H1 (cell line): ENCODE measurements at regions not wholly inside any gene's neighbourhood (a gene's known extent, or its start where the extent isn't known, plus 50 kb on each side); places are given as distances from the start of the nearest gene placed in this dataset.

Experiments
- EP300 ChIP-seq, 2 experiments: IDR thresholded peaks; 1 replicate in 1 of 2; 2 replicates in 1 of 2; pipeline ENCODE4 v1.6.1; 2011 to 2012; ENCODE audit warnings: low read depth in 2 of 2, low read length in 2 of 2, mild to moderate bottlenecking in 2 of 2, borderline replicate concordance in 1 of 2, inconsistent platforms in 1 of 2, moderate library complexity in 1 of 2
- EZH2 ChIP-seq: fragments of 200-600 bp; sonication (generic); IDR thresholded peaks from 2 replicates; pipeline ENCODE4 v1.7.1; 2012; ENCODE audit warnings: low read depth, mild to moderate bottlenecking, moderate library complexity, low read length, inconsistent platforms; ENCODE audit not compliant: severe bottlenecking
- POLR2A ChIP-seq, 2 experiments: IDR thresholded peaks; 1 replicate in 1 of 2; 2 replicates in 1 of 2; pipeline ENCODE4 v1.6.1; 2011; ENCODE audit warnings: low read depth in 2 of 2, low read length in 2 of 2, mild to moderate bottlenecking in 2 of 2; ENCODE audit errors: control extremely low read depth in 1 of 2
- POLR2AphosphoS5 ChIP-seq: IDR thresholded peaks from 2 replicates; pipeline ENCODE4 v1.6.1; 2011; ENCODE audit warnings: low read depth, low read length
- POU5F1 ChIP-seq: IDR thresholded peaks from 2 replicates; pipeline ENCODE4 v1.6.1; 2011; ENCODE audit warnings: low read depth, mild to moderate bottlenecking, low read length, moderate library complexity
- RXRA ChIP-seq: IDR thresholded peaks from 2 replicates; pipeline ENCODE4 v1.6.1; 2011; ENCODE audit warnings: low read depth, mild to moderate bottlenecking, low read length, moderate library complexity; ENCODE audit not compliant: insufficient read depth
- TEAD4 ChIP-seq: IDR thresholded peaks from 2 replicates; pipeline ENCODE4 v1.6.1; 2012; ENCODE audit warnings: low read depth, low read length, inconsistent platforms, mixed read lengths
- ZNF274 ChIP-seq: IDR thresholded peaks from 2 replicates; pipeline ENCODE4 v1.7.0; 2012; ENCODE audit warnings: low read length, borderline replicate concordance; ENCODE audit errors: extremely low read depth
- TF ChIP-seq, protein P1 (sequence below), 3 experiments: IDR thresholded peaks; 1 replicate in 2 of 3; 2 replicates in 1 of 3; pipeline versions ENCODE4 v1.5.1 to v1.6.1; 2011; ENCODE audit warnings: low read length in 3 of 3, mild to moderate bottlenecking in 3 of 3, inconsistent platforms in 2 of 3, low read depth in 1 of 3, moderate library complexity in 1 of 3; ENCODE audit not compliant: insufficient read depth in 1 of 3; ENCODE audit errors: control extremely low read depth in 1 of 3

DNA sequence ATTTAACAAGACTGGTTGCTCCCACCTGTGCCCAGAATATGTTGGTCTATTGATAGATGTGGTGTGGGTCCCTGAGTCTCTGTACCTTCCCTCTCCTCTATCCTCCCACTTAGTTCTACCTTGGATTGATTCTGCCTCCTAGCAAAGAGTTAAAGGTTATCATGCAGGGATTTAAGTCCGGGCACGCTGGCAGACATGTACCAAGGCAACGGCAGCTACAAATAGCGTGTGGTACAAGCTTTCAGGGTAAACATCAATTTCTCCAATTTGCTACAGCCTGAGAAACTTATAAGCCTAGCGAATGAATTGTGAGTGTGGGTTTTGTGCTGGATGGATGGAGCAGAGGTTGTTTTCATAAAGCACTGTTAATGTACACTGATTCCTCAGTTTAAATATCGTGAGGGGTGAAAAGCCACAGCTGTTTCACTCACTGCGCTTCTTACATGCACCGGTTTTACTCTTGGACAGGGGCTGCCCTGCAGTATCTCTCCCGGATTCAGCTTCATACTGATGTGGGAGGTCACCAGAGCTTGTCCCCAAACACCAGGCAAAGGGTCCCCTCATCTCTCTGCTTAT is 289.8 kb downstream of the ICOS start:
- TF ChIP-seq POLR2AphosphoS5 (no peak), EZH2 (no peak), POLR2A (IDR thresholded peaks at IDR 0.05; ENCODE audit: control extremely low read depth in 1 of 2, low read depth in 2 of 2, low read length in 2 of 2) (no peak), TEAD4 (no peak), ZNF274 (no peak), POU5F1 (no peak), EP300 (IDR thresholded peaks at IDR 0.05; ENCODE audit: borderline replicate concordance in 1 of 2, low read depth in 2 of 2, low read length in 2 of 2) (no peak), RXRA (no peak)
- TF ChIP-seq, protein P1, sequence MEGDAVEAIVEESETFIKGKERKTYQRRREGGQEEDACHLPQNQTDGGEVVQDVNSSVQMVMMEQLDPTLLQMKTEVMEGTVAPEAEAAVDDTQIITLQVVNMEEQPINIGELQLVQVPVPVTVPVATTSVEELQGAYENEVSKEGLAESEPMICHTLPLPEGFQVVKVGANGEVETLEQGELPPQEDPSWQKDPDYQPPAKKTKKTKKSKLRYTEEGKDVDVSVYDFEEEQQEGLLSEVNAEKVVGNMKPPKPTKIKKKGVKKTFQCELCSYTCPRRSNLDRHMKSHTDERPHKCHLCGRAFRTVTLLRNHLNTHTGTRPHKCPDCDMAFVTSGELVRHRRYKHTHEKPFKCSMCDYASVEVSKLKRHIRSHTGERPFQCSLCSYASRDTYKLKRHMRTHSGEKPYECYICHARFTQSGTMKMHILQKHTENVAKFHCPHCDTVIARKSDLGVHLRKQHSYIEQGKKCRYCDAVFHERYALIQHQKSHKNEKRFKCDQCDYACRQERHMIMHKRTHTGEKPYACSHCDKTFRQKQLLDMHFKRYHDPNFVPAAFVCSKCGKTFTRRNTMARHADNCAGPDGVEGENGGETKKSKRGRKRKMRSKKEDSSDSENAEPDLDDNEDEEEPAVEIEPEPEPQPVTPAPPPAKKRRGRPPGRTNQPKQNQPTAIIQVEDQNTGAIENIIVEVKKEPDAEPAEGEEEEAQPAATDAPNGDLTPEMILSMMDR (IDR thresholded peaks at IDR 0.05; ENCODE audit: control extremely low read depth in 1 of 3, insufficient read depth in 1 of 3, low read depth in 1 of 3, low read length in 3 of 3) = no peak
